PC-3 (cell line): ENCODE measurements at regions not wholly inside any gene's neighbourhood (a gene's known extent, or its start where the extent isn't known, plus 50 kb on each side); places are given as distances from the start of the nearest gene placed in this dataset.

Source experiments
- ATAC-seq: fragments of 200-7000 bp; cut with Tn5 transposase; 2 replicates; pipeline ENCODE4 v1.9.1; 2020; ENCODE audit warnings: mild to moderate bottlenecking, moderate library complexity
- BruUV-seq: library from RNA; stranded (reverse); fragments of 400-500 nt; replicated peaks from 2 replicates; lab custom pipeline; 2021; lab: Mats Ljungman, UMichigan
- CTCF ChIA-PET: fragments of 300-600 bp; sonication (Branson Sonifier 250); formaldehyde crosslinking; loops from one replicate; lab custom pipeline; 2022; ENCODE audit warnings: antibody characterized with exemption; lab: Charles Lee
- POLR2A ChIA-PET: fragments of 300-600 bp; sonication (Branson Sonifier 250); formaldehyde crosslinking; loops from one replicate; lab custom pipeline; 2022; ENCODE audit warnings: antibody characterized with exemption; ENCODE audit not compliant: unreplicated experiment; lab: Charles Lee
- DNase-seq: peaks from one replicate; pipeline ENCODE4 v3.0.0-alpha.2; 2015
- H2AFZ ChIP-seq: fragments of 300-600 bp; sonication (generic); 2 replicates; pipeline ENCODE4 v1.6.0; 2016; ENCODE audit warnings: antibody characterized with exemption, low read length
- H3F3A ChIP-seq: fragments of 300-600 bp; sonication (generic); one replicate; pipeline ENCODE4 v1.6.0; 2017; ENCODE audit warnings: antibody characterized with exemption, low read length, control low read depth, mild to moderate bottlenecking; ENCODE audit not compliant: unreplicated experiment
- H3K27ac ChIP-seq: fragments of 300-600 bp; sonication (generic); 2 replicates; pipeline ENCODE4 v1.5.1; 2016; ENCODE audit warnings: mild to moderate bottlenecking, low read length
- H3K27me3 ChIP-seq: fragments of 300-600 bp; sonication (generic); 2 replicates; pipeline ENCODE4 v1.6.1; 2016; ENCODE audit warnings: low read length, mixed read lengths
- H3K36me3 ChIP-seq: fragments of 300-600 bp; sonication (generic); 2 replicates; pipeline ENCODE4 v1.6.1; 2016; ENCODE audit warnings: low read depth, mixed run types, low read length, mixed read lengths
- H3K4me1 ChIP-seq: fragments of 300-600 bp; sonication (generic); 2 replicates; pipeline ENCODE4 v1.5.1; 2016; ENCODE audit warnings: low read length; ENCODE audit not compliant: insufficient read depth
- H3K4me2 ChIP-seq: fragments of 300-600 bp; sonication (generic); 2 replicates; pipeline ENCODE4 v1.6.0; 2016; ENCODE audit warnings: low read length
- H3K4me3 ChIP-seq: fragments of 300-600 bp; sonication (generic); 2 replicates; pipeline ENCODE4 v1.5.1; 2016; ENCODE audit warnings: mild to moderate bottlenecking, low read length, mixed read lengths
- H3K79me2 ChIP-seq: fragments of 300-600 bp; sonication (generic); 2 replicates; pipeline ENCODE4 v1.6.1; 2017; ENCODE audit warnings: low read length, mixed read lengths
- H3K9ac ChIP-seq: fragments of 300-600 bp; sonication (generic); 2 replicates; pipeline ENCODE4 v1.6.0; 2016; ENCODE audit warnings: mild to moderate bottlenecking, low read length
- H3K9me2 ChIP-seq: fragments of 300-600 bp; sonication (generic); replicated peaks from 2 replicates; pipeline ENCODE4 v1.6.1; 2016; ENCODE audit warnings: mixed run types, low read length, mixed read lengths
- H3K9me3 ChIP-seq: fragments of 300-600 bp; sonication (generic); 2 replicates; pipeline ENCODE4 v1.6.1; 2016; ENCODE audit warnings: low read length, mixed read lengths
- H4K20me1 ChIP-seq: fragments of 300-600 bp; sonication (generic); 2 replicates; pipeline ENCODE4 v1.6.1; 2016; ENCODE audit warnings: low read length, mixed read lengths
- CTCF ChIP-seq: fragments of 300-600 bp; sonication (generic); conservative IDR thresholded peaks from 2 replicates; pipeline ENCODE4 v1.5.1; 2017; ENCODE audit warnings: antibody characterized with exemption, low read depth, mild to moderate bottlenecking, low read length
- EZH2 ChIP-seq: fragments of 300-600 bp; sonication (generic); IDR thresholded peaks from one replicate; pipeline ENCODE4 v1.6.1; 2017; ENCODE audit warnings: antibody characterized with exemption, mild to moderate bottlenecking, low read length; ENCODE audit not compliant: unreplicated experiment
- EZH2phosphoT487 ChIP-seq: fragments of 300-600 bp; sonication (generic); IDR thresholded peaks from 2 replicates; pipeline ENCODE4 v1.6.1; 2018; ENCODE audit warnings: mild to moderate bottlenecking, antibody characterized with exemption, low read length, borderline replicate concordance
- intact Hi-C: fragments of 100-400 bp; cut with micrococcal nuclease; formaldehyde crosslinking; loops from 2 replicates; pipeline ENCODE4 v1.9.0; 2023

- Histone ChIP-seq H3K4me1 (peaks cover 4% of the 10 kb centered on the region), H2AFZ (no peak overlapping the region), H3K36me3 (no peaks in the 10 kb centered on the region), H3K9me2 (no peaks in the 10 kb centered on the region), H3K27me3 (no peaks in the 10 kb centered on the region), H3K9ac (no peak overlapping the region), H4K20me1 (no peaks in the 10 kb centered on the region), H3K79me2 (no peaks in the 10 kb centered on the region), H3K9me3 (no peaks in the 10 kb centered on the region), H3K27ac (no peak overlapping the region), H3F3A (no peaks in the 10 kb centered on the region), H3K4me3 (no peak overlapping the region), H3K4me2 (no peak overlapping the region)
- no peak for TF ChIP-seq CTCF
- no peak for DNase-seq
- intact Hi-C loops: no loop called here
- BruUV-seq: no TSS peak
- ChIA-PET CTCF (no interaction called here), POLR2A (no interaction called here)
- no peak for ATAC-seq
These were observed 70.7 kb downstream of the C16orf95 start for GRCh38 chr16:87246269-87247065.

GRCh38 chr16:87248714-87249113 is 68.5 kb downstream of the C16orf95 start:
- Histone ChIP-seq H3K4me2 (no peak overlapping the region), H3K27ac (no peak overlapping the region), H3K79me2 (no peaks in the 10 kb centered on the region), H3K9me2 (no peaks in the 10 kb centered on the region), H4K20me1 (no peaks in the 10 kb centered on the region), H3K4me1 (no peaks in the 10 kb centered on the region), H3K4me3 (no peak overlapping the region), H3F3A (no peaks in the 10 kb centered on the region), H3K27me3 (no peaks in the 10 kb centered on the region), H3K9ac (no peak overlapping the region), H2AFZ (no peak overlapping the region), H3K36me3 (no peaks in the 10 kb centered on the region), H3K9me3 (no peaks in the 10 kb centered on the region)
- ATAC-seq (no peak), DNase-seq (no peak)
- BruUV-seq: no TSS peak
- ChIA-PET CTCF (no interaction called here), POLR2A (no interaction called here)
- intact Hi-C loops: no loop called here
- TF ChIP-seq EZH2phosphoT487: no peak
- TF ChIP-seq EZH2: no peak
- TF ChIP-seq CTCF: no peak

- Histone ChIP-seq H4K20me1 (no peaks in the 10 kb centered on the region), H3K9ac (no peak overlapping the region), H3K27me3 (no peaks in the 10 kb centered on the region), H3K9me3 (no peaks in the 10 kb centered on the region), H3F3A (no peaks in the 10 kb centered on the region), H2AFZ (no peak overlapping the region), H3K9me2 (no peaks in the 10 kb centered on the region), H3K27ac (no peak overlapping the region), H3K36me3 (no peaks in the 10 kb centered on the region), H3K4me2 (no peak overlapping the region), H3K4me1 (no peaks in the 10 kb centered on the region), H3K79me2 (no peaks in the 10 kb centered on the region), H3K4me3 (no peak overlapping the region)
- ATAC-seq (no peak), DNase-seq (no peak)
- ChIA-PET CTCF (no interaction called here), POLR2A (no interaction called here)
- TF ChIP-seq EZH2phosphoT487 (no peak), EZH2 (no peak), CTCF (no peak)
- intact Hi-C loops: no loop called here
- BruUV-seq: no TSS peak
These were observed 67.8 kb downstream of the C16orf95 start for GRCh38 chr16:87249425-87249824.
